HG02588 (cell line): ENCODE measurements at regions not wholly inside any gene's neighbourhood (a gene's known extent, or its start where the extent isn't known, plus 50 kb on each side); places are given as distances from the start of the nearest gene placed in this dataset.

Experiments used
- ATAC-seq: cut with Tn5 transposase; IDR thresholded peaks from one replicate; pipeline ENCODE4 v1.9.1; 2021; ENCODE audit warnings: mild to moderate bottlenecking, moderate library complexity; ENCODE audit not compliant: unreplicated experiment

DNA sequence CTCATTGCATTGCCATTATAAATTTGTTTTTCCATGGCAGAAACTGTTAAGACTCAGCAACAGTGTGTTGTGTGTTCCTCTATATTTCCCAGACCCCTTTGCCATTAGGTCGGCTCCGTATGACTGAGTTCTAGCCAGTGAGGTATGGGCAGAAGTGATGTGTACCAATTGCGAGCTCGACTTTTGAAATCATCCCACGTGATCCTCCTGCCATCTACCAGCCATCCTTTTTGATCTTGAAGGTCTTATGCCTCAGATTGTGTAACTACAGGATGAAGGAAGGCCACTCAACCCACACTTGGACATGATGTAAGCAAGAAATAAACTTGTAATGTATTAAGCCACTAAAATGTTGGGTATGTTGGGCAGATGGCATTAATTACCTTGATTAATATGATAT lies 562.3 kb downstream of the PDCD6IP start:
- no peak for ATAC-seq

- peak; percentile 96 for ATAC-seq
Measured at GRCh38 chr3:34361921-34362320, 563.5 kb downstream of the PDCD6IP start.

DNA sequence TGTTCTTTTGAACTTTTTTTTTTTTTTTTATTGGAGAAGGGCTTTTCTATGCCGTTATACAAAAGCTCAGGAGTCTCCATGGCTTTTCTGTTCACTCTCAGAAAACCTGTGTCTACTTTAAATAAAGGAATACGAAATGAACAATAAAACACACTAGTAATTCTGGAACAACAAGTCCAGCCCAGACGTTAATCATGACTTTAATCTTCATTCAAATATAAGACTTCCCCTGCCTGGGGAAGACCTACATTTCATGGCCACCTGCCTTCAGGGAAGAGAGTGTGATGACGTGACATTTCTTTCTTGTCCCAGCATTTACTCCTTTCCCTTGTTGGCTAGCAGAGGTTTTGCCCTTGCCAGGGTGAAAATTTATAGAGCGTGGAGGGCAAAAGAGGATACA lies 564.5 kb downstream of the PDCD6IP start:
- ATAC-seq = no peak

DNA sequence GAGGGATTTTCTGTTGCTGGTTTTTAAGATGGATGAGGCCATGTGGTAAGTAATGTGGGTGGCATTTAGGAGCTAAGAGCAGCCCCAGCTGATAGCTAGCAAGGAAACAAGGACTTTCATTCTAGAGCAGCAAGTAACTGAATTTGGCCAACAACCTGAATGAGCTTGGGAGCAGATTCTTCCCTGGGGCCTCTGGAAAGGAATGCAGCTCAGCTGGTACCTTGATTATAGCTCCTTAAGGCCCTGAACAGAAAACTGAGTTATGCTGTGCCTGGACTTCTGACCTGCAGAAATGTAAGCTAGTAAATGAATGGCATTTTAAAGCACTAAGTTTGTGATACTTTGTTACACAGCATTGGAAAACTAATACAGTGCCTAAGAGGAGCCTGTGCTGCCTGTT lies 565.5 kb downstream of the PDCD6IP start:
- no peak for ATAC-seq

DNA sequence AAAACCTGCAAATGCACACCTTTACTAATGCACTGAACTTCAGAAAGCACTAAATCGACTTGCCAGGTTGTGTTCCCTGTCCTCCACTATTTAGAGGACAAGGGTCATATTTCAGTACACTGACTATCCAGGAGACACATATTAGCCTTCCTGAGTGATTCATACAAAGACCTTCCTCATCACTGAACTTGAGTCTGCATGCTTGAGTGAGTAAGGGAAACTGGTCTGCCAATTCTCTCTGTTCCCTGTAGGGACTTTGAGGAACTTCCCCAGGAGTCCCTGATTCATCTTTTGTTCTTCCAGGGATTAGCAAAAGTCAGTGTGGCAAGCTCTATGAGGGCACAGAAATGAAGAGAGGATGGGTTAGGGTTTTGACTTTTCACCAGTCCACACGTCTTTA lies 565.9 kb downstream of the PDCD6IP start:
- ATAC-seq = no peak

- no peak for ATAC-seq
Measured at GRCh38 chr3:34365231-34365630, 566.8 kb downstream of the PDCD6IP start.

DNA sequence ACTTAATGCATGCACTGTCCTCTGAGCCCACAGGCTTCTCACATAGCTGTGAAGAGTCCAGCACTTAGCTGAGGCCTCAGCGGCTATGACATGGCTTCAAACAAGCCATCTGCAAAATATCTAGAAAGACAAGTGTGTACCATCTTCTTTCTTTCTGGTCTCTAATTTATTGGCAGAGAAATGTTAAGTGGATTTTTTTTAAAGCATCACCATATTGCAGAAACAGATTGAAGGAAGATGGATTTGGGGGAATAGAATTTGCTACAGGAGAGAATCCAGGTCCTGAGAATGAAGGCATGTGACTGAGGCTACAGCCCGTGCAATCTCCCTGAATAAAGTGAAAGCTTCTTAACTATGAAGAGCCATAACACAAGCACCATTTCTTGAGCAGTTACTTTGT lies 567.3 kb downstream of the PDCD6IP start:
- ATAC-seq = no peak

DNA sequence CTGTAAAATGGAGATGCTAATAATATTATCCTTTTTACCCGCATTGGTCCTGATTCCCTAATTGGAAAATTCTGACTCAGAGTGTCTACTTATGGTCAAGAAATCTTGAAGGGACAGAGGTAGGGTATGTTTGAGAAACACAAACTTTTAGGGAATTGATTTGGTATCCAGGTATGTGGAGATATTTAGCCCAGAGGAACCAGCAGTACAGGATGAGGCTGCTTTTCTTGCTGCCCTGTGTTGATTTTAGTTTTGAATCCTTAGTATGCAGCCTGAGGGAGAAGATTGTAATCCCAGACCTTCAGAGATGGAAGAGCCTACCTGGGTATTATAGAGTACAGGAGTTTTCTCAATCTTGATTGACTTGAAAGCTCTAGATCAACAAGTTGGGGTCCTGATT lies 569.1 kb downstream of the PDCD6IP start:
- ATAC-seq = no peak

- ATAC-seq = no peak
Measured at GRCh38 chr3:34374521-34374920, 576.1 kb downstream of the PDCD6IP start.

- no peak for ATAC-seq
Measured at GRCh38 chr3:34376691-34377090, 578.3 kb downstream of the PDCD6IP start.

- no peak for ATAC-seq
Measured at GRCh38 chr3:34377961-34378360, 579.5 kb downstream of the PDCD6IP start.

GRCh38 chr3:34381243-34381642 lies 582.8 kb downstream of the PDCD6IP start:
- no peak for ATAC-seq

- ATAC-seq = no peak
Measured at GRCh38 chr3:34382859-34383258, 584.4 kb downstream of the PDCD6IP start.

GRCh38 chr3:34386309-34386708 lies 587.9 kb downstream of the PDCD6IP start:
- ATAC-seq = no peak

DNA sequence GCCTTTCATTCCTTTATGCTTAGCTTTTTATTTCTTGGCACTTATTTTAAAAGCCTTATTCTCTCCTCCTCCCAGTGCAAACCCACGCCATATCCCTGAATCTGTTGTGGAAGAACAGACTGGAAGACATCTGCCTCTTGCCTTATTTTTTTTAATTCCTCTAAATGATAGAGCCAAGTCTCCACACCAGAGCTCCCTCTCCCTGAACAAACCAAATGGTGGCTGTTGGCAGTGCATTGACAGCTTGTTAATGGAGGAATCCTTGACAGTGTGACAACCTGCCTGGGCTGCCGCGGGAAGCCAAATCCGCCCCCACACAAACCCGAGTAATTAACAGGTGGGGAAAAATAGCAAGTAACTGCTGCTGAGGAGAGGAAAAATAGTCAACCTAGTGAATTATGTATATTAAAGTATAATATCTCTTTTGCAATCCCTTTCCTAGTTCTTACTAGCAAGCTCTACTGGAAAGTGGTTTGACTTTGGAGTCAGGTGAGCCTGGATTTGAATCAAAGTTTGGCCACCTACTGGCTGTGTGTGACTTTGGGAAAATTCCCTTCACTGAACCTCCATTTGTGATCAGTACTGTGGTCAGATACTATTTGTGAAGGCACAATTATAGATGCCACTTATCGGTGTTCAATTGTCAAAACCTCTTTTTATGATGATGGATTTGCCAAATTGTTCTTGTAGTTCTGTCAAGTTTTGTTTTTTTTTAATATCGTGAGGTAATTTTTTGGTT lies 589.6 kb downstream of the PDCD6IP start:
- no peak for ATAC-seq

DNA sequence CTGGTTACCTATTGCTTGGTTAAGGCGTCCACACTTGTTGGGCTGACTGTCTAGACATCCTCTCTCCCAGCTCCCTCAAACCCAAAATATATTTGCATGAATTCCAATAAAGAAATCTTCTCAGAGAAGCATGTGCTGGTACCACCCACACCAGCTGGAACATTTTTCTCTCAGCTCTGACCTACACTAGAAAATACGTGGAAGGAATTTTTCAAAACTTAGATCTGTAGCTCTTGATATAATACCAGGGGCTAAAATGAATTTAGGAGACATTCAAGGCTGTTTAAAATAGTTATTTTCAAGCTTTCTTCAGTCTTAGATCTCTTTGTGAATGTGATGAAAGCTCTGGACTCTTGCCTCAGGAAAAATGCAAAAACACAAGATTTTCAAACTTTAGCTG lies 590.4 kb downstream of the PDCD6IP start:
- no peak for ATAC-seq

GRCh38 chr3:34394978-34395748 lies 596.7 kb downstream of the PDCD6IP start:
- ATAC-seq = no peak

DNA sequence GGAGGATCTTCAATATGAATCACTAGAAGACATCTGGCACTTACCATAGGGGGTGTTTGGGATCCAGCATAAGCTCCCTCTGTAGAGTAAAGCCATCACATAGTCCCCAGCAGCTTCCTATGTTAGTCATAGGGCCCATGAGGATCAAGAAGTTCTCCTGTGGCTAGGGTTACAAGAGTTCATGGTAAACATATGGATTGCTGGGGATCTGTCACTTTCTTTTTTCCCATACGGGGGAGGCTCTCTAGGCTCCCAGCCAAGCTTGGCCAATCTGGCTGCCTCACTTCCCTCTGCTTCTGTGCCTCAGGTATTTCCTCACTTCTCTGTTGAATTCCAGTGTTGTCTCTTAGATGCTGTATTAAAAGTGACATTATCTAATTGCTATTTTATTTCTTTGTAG lies 597.9 kb downstream of the PDCD6IP start:
- no peak for ATAC-seq

GRCh38 chr3:34396956-34397355 lies 598.5 kb downstream of the PDCD6IP start:
- ATAC-seq = no peak

- no peak for ATAC-seq
Measured at GRCh38 chr3:34399401-34399800, 601.0 kb downstream of the PDCD6IP start.

DNA sequence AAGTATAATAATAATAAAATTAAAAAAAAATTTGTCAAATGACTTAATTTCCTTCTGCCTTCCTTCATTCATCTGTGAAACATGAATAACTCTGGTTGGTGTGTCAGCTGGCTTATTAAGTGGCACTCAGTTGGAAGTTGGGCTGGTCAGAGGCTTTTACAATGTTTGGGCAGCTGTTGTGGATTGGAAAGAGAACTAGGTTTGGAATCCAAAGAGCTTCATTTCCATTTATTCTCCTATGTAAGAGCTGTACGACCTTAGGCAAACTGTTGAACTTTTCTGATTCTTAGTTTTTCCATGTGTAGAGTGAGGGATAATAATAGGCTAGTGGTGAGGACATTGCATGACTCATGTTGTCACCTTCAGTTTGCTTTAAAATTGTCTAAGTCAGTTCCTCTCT lies 606.7 kb downstream of the PDCD6IP start:
- ATAC-seq = no peak

DNA sequence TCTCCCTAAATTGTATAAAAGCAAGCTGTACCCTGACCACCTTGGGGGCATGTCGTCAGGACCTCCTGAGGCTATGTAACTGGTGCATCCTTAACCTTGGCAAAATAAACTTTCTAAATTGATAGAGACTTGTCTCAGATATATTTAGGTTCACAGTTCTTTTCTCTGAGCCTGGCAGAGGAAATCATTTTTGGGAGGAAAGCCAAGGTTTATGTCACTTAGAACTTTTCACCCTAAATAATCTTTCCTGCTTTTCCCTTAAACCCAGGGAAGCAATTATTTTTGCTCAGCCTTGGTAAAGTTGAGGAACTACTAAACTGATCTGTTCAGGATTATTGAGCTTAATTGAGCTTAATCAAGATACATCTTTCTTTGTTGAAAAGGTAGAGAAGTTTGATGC lies 608.9 kb downstream of the PDCD6IP start:
- no peak for ATAC-seq
